ENCODE measurements at regions not wholly inside any gene's neighbourhood (a gene's known extent, or its start where the extent isn't known, plus 50 kb on each side); places are given as distances from the start of the nearest gene placed in this dataset.
"Not testable (repeated sequence)": the region's sequence is repeated elsewhere in the genome, so short reads cannot be mapped to it uniquely, and the experiment has no call there.

GRCh38 chr5:117731446-117731845 lies 1156.8 kb upstream of the SEMA6A start:
- DNase-seq (ENCODE audit: low read depth in 2 of 2): no peak

GRCh38 chr5:117720784-117721183 lies 1146.2 kb upstream of the SEMA6A start:
- not testable (repeated sequence) for DNase-seq (ENCODE audit: low read depth in 2 of 2)

GRCh38 chr5:117719413-117719812 lies 1144.8 kb upstream of the SEMA6A start:
- DNase-seq (ENCODE audit: low read depth in 2 of 2): no peak

GRCh38 chr5:117713585-117714198 lies 1139.1 kb upstream of the SEMA6A start:
- no peak for DNase-seq (ENCODE audit: low read depth in 2 of 2)

- no peak for DNase-seq (ENCODE audit: low read depth in 2 of 2)
These were observed 1126.4 kb upstream of the SEMA6A start for GRCh38 chr5:117701062-117701461.

- no peak for DNase-seq (ENCODE audit: low read depth in 2 of 2)
These were observed 1118.0 kb upstream of the SEMA6A start for GRCh38 chr5:117692606-117693005.

- no peak for DNase-seq (ENCODE audit: low read depth in 2 of 2)
These were observed 1116.7 kb upstream of the SEMA6A start for GRCh38 chr5:117691081-117691870.

GRCh38 chr5:117690612-117691011 lies 1116.0 kb upstream of the SEMA6A start:
- DNase-seq (ENCODE audit: low read depth in 2 of 2): no peak

GRCh38 chr5:117686926-117687325 lies 1112.3 kb upstream of the SEMA6A start:
- DNase-seq (ENCODE audit: low read depth in 2 of 2): no peak

GRCh38 chr5:117682416-117682815 lies 1107.8 kb upstream of the SEMA6A start:
- DNase-seq (ENCODE audit: low read depth in 2 of 2): no peak

- DNase-seq (ENCODE audit: low read depth in 2 of 2): no peak
These were observed 1107.0 kb upstream of the SEMA6A start for GRCh38 chr5:117681431-117682254.

- no peak for DNase-seq (ENCODE audit: low read depth in 2 of 2)
These were observed 1105.8 kb upstream of the SEMA6A start for GRCh38 chr5:117680426-117680825.

- DNase-seq (ENCODE audit: low read depth in 2 of 2): no peak
These were observed 1104.4 kb upstream of the SEMA6A start for GRCh38 chr5:117679046-117679445.

- DNase-seq (ENCODE audit: low read depth in 2 of 2): no peak
These were observed 1101.0 kb upstream of the SEMA6A start for GRCh38 chr5:117675646-117676045.

GRCh38 chr5:117671551-117671950 lies 1096.9 kb upstream of the SEMA6A start:
- no peak for DNase-seq (ENCODE audit: low read depth in 2 of 2)

- DNase-seq (ENCODE audit: low read depth in 2 of 2): no peak
These were observed 1092.5 kb upstream of the SEMA6A start for GRCh38 chr5:117667105-117667504.

GRCh38 chr5:117665121-117665520 lies 1090.5 kb upstream of the SEMA6A start:
- DNase-seq (ENCODE audit: low read depth in 2 of 2): no peak

GRCh38 chr5:117662361-117662760 lies 1087.7 kb upstream of the SEMA6A start:
- DNase-seq (ENCODE audit: low read depth in 2 of 2): no peak

GRCh38 chr5:117657541-117657940 lies 1082.9 kb upstream of the SEMA6A start:
- DNase-seq (ENCODE audit: low read depth in 2 of 2): no peak

- DNase-seq (ENCODE audit: low read depth in 2 of 2): no peak
These were observed 1078.3 kb upstream of the SEMA6A start for GRCh38 chr5:117652958-117653280.

- DNase-seq (ENCODE audit: low read depth in 2 of 2): no peak
These were observed 1077.7 kb upstream of the SEMA6A start for GRCh38 chr5:117652036-117652957.

- no peak for DNase-seq (ENCODE audit: low read depth in 2 of 2)
These were observed 1075.2 kb upstream of the SEMA6A start for GRCh38 chr5:117649821-117650220.
